ENCODE measurements at regions not wholly inside any gene's neighbourhood (a gene's known extent, or its start where the extent isn't known, plus 50 kb on each side); places are given as distances from the start of the nearest gene placed in this dataset.

DNA sequence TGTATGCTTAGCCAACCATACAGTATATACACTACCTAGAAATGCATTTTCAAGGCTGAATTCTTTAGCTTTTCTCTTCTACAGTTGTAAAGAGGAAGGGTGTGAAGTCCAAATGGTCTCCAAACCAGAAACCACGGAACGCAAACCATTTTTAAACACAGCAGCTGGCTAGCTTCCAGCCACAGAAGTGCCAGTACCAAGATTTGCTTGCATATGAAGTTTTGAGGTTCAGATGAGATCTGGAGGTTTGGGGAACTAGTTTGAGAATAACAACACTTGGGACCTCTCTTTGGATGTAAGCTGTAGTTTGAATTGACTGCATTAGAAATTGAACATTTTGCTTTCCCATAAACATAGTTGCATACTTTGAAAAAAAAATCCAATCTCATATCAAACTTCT lies 1243.5 kb downstream of the EFNB2 start:
- TF ChIP-seq POLR2A (IDR thresholded peaks at IDR 0.05) (no peak), CTCF (IDR thresholded peaks at IDR 0.05) (no peak), POLR2AphosphoS5 (IDR thresholded peaks at IDR 0.05) (no peak)

Measured in gastroesophageal sphincter (tissue), 3 donors.